Ascending aorta (tissue), 2 donors: ENCODE measurements at regions not wholly inside any gene's neighbourhood (a gene's known extent, or its start where the extent isn't known, plus 50 kb on each side); places are given as distances from the start of the nearest gene placed in this dataset.
"Not testable (repeated sequence)": the region's sequence is repeated elsewhere in the genome, so short reads cannot be mapped to it uniquely, and the experiment has no call there.

Source experiments
- DNase-seq, 2 donors: peaks; one replicate each; pipeline ENCODE4 v3.0.0-alpha.2; 2019; ENCODE audit warnings: low spot score in 2 of 2
- H3K27ac ChIP-seq, 2 donors: fragments of 200-600 bp; sonication (generic); one replicate each; pipeline ENCODE4 v1.5.1; 2016 to 2017; ENCODE audit warnings: mild to moderate bottlenecking in 1 of 2
- H3K27me3 ChIP-seq: fragments of 200-600 bp; sonication (generic); one replicate; pipeline ENCODE4 v1.5.1; 2017
- H3K36me3 ChIP-seq, 2 donors: fragments of 200-600 bp; sonication (generic); one replicate each; pipeline ENCODE4 v1.5.1; 2016
- H3K4me1 ChIP-seq, 2 donors: fragments of 200-600 bp; sonication (generic); one replicate each; pipeline ENCODE4 v1.5.1; 2016 to 2017; ENCODE audit warnings: mild to moderate bottlenecking in 1 of 2
- H3K4me3 ChIP-seq, 2 donors: fragments of 200-600 bp; sonication (generic); one replicate each; pipeline ENCODE4 v1.5.1; 2016 to 2017; ENCODE audit warnings: mild to moderate bottlenecking in 1 of 2
- H3K9me3 ChIP-seq, 2 donors: fragments of 200-600 bp; sonication (generic); one replicate each; pipeline ENCODE4 v1.5.1; 2016
- CTCF ChIP-seq, 3 experiments: fragments of 200-600 bp in 2 of 3; fragments of 450-650 bp in 1 of 3; sonication (generic) in 2 of 3; IDR thresholded peaks; one replicate each; pipeline ENCODE4 v1.5.1; 2016 to 2019; ENCODE audit warnings: antibody characterized with exemption in 3 of 3, mild to moderate bottlenecking in 1 of 3, moderate library complexity in 1 of 3
- intact Hi-C: fragments of 100-400 bp; cut with DNase I; formaldehyde crosslinking; loops from one replicate; pipeline ENCODE4 v1.15.1; 2023

DNA sequence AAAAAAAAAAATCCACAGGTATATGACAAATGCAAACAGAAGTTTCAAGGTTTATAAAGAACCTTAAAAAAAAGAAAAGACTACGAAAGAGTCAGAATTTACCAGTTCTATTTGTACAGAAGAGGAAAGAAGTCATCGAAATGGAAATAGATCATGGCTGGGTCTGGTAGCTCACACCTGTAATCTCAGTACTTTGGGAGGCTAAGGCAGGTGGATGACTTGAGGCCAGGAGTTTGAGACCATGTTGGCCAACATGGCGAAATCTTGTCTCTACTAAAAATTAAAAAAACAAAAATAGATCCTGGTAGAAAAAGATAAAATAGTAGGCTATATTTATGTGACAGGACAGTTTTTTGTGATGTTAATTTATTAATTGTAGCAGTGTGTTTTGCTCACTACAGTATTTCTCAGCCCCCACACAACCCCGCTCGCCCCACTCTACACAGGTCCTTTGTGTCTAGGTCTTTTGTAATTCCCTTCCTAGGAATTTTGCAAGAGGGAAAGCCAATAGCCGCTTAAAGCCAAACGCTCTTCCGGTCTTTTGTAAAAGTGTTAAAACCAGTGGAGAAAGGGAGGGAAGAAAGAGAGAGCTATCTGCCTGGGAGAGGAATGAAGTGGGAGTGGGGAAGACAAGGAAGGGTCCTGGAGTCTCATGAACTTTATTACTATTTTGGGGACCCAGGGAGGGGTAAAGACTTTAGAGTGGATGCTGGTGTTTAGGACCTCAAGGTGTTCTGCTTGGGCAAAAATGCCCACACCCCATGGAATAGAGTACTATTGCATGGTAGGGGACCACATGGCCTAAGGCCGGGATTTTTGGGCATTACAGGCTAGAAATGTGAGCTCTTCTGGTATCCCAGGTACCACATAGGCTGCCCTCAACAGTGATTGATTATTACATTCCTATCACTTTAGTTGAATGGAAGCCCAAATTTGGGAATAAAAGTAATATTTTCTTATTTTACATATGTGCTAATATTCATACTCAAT is 59.4 kb upstream of the XPO1 start:
- Histone ChIP-seq H3K4me1 (no peaks in the 10 kb centered on the region), H3K27ac (no peak overlapping the region), H3K4me3 (no peak overlapping the region), H3K27me3 (no peaks in the 10 kb centered on the region), H3K9me3 (no peaks in the 10 kb centered on the region), H3K36me3 (no peaks in the 10 kb centered on the region)
- DNase-seq: no peak
- TF ChIP-seq CTCF (IDR thresholded peaks at IDR 0.05): no peak
- intact Hi-C loops: no loop called here

DNA sequence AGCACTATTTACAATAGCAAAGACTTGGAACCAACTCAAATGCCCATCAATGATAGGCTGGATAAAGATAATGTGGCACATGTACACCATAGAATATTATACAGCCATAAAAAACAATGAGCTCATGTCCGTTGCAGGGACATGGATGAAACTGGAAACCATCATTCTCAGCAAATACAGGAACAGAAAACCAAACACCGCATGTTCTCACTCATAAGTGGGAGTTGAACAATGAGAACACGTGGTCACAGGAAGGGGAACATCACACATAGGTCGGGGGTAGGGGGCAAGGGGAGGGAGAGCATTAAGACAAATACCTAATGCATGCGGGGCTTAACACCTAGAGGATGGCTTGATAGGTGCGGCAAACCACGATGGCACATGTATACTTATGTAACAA is 56.0 kb upstream of the XPO1 start:
- H3K4me3 ChIP-seq, H3K27ac ChIP-seq, H3K9me3 ChIP-seq, H3K27me3 ChIP-seq, DNase-seq, H3K4me1 ChIP-seq, intact Hi-C loops, H3K36me3 ChIP-seq: not testable (repeated sequence)

- intact Hi-C loops, H3K4me3 ChIP-seq, H3K36me3 ChIP-seq, H3K27ac ChIP-seq, DNase-seq, H3K27me3 ChIP-seq, H3K4me1 ChIP-seq, H3K9me3 ChIP-seq: not testable (repeated sequence)
These were observed 55.5 kb upstream of the XPO1 start for GRCh38 chr2:61593648-61594047.

GRCh38 chr2:61590214-61590613 is 52.1 kb upstream of the XPO1 start:
- intact Hi-C loops: no loop called here
- Histone ChIP-seq H3K36me3 (no peaks in the 10 kb centered on the region), H3K4me1 (no peaks in the 10 kb centered on the region), H3K27ac (no peak overlapping the region), H3K9me3 (no peaks in the 10 kb centered on the region), H3K27me3 (no peaks in the 10 kb centered on the region), H3K4me3 (no peak overlapping the region)
- DNase-seq: no peak
- TF ChIP-seq CTCF (IDR thresholded peaks at IDR 0.05): no peak

GRCh38 chr2:61588566-61588965 is 50.4 kb upstream of the XPO1 start:
- Histone ChIP-seq H3K27me3 (no peaks in the 10 kb centered on the region), H3K36me3 (no peaks in the 10 kb centered on the region), H3K4me3 (no peak overlapping the region), H3K27ac (no peak overlapping the region), H3K9me3 (no peaks in the 10 kb centered on the region), H3K4me1 (no peaks in the 10 kb centered on the region)
- no peak for DNase-seq
- no peak for TF ChIP-seq CTCF (IDR thresholded peaks at IDR 0.05)
- intact Hi-C loops: no loop called here
